Brain pericyte (primary cell): ENCODE measurements at regions not wholly inside any gene's neighbourhood (a gene's known extent, or its start where the extent isn't known, plus 50 kb on each side); places are given as distances from the start of the nearest gene placed in this dataset.
"Not testable (repeated sequence)": the region's sequence is repeated elsewhere in the genome, so short reads cannot be mapped to it uniquely, and the experiment has no call there.

ENCODE experiments used
- DNase-seq: peaks from one replicate; pipeline ENCODE4 v3.0.0-alpha.2; 2012; ENCODE audit warnings: low read depth, low spot score

DNA sequence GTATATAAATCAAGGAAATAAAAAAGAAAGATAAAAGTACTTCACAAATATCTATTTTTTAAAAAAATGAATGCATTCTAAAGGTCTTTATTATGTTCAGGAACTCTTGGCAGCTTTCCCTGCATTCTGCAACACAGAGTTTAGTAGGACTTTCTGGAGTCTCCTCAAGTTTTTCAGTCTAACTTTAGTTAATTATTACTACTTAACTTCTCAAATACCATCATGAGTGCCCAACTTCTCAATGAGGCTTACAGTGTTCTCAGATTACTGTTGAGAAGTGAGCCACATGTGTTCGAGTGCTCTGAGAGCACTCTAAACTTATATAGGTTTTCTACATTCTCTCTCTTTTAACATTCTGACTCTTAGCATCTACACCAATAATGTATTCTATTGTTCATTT is 1852.9 kb upstream of the PCDH10 start:
- no peak for DNase-seq

DNA sequence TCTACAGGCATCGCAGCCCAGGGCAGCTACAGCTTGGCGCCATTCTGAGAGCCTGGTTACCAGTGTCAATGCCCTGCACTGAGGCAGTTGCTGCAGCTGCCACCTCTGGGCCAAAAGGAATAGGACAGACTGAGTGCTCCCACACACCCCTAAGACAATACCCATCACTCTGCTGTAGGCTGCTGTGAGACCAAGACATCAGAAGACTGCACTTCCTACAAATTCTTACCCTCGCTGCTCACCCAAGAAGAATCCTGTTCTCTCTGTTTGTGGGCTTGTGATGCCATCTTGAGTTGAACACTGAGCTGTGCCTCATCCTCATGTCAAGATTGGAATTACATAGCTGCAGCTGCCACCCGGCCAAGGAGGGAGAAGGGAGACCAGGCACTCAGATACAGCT is 1847.0 kb upstream of the PCDH10 start:
- no peak for DNase-seq

DNA sequence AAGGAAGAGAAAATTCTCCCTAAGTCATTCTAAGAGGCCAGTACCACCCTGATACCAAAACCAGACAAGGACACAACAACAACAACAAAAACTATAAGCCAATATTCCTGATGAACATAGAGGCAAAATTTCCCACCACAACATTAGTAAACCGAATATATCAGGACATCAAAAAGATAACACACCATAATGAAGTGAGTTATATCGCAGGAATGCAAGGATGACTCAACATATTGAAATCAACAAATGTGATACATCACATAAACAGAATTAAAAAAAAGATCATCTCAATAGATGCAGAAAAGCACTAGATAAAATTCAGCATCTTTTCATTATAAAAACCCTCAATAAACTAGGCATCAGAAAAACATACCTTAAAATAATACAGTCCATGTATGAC is 1844.4 kb upstream of the PCDH10 start:
- DNase-seq: no peak

DNA sequence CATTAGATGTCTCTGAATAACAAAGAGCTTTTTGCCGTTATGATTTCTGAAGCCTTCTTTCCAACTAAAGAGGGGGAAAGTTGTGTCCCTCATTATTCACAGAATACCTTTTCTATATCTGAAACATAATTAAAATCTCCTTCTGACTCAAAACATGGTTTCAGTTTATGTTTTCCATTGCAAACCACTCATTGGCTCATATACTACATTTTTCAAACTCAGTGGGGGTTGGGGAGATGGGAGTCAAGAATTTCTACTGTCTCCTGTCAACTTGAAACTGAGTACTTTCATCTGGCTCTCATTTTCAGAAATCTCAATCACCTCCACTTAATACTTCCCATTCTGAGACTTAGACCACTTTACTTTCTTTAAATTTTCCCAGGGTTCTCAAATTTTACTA is 1839.5 kb upstream of the PCDH10 start:
- DNase-seq: no peak

DNA sequence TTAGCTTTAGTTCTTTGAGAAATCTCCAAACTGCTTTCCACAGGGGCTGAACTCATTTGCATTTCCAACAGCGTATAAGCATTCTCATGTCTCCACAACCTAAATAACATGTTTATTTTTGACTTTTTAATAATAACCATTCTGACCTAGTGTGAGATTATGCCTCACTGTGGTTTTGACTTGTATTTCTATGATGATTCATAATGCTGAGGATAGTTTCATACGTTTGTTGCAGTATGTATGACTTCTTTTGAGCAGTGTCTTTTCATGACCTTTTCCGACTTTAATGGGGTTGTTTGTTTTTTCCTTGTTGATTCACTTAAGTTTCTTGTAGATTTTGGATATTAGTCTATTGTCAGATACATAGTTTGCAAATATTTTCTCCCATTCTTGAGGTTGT is 1833.0 kb upstream of the PCDH10 start:
- DNase-seq: no peak

DNA sequence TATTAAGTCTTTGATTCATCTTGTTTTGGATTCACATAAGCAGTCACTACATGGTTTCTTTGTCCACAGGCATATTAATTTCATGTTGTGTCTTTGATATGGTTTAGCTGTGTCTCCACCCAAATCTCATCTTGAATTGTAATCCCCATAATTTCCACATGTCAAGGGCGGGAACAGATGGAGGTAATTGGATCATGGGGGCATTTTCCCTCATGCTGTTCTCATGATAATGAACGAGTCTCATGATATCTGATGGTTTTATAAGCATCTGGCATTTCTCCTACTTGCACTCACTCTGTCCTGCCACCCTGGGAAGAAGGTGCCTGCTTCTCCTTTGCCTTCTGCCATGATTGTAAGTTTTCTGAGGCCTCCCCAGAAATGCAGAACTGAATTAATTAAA is 1811.2 kb upstream of the PCDH10 start:
- no peak for DNase-seq

DNA sequence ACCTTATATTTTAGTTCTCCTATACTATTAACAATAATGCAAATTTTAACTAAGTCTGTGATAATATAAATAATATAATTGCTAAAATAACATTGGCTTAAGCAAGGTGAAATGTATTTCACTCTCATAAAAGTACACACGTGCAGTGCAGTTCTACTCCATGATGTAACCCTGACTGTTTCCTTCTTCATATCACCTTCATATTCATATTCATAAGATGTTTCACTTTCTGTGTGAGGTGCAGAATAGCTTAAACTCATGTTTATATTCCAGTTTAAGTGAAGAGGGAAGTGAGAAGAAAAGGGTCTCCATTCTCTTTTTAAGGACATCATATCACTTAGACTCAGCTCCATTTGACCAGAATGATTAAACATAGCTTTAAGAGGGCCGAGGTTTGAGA is 1810.0 kb upstream of the PCDH10 start:
- DNase-seq: no peak

DNA sequence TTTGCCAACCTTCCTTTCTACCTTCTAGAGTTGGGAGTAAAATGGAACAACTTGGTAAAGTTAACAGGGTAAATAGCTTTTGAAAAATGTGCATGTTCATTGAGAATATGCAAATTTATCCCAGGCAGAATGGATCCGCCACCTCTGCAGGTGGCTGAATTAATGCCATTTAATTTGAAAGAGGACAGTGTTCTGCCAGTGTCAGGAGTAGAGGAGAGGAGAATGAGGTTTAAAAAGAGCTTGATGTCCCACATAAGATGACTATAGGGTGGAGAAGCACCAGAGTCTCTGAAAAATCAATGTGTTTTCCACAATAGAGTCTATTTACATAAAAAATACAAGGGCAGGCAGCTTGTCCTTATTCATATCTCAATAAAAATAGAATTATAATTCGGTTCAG is 1804.3 kb upstream of the PCDH10 start:
- DNase-seq: no peak

DNA sequence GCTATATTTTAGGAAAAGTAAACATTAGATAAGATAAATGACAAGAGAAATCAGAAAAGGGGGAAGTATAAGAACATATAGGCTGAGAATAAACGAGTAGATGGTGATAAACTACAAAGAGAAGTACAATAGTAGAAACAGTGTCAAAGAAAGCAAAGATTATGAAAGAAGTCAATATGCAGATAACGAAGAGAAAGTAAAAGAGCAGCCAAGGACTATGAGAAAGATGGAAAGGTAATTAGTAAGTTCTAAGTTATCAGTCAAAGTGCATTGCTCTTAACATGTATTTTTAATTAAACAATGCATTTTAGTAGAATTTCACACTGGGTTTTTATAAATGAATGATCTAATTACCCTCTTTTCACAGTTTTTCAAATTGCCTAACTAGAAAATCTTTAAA is 1801.3 kb upstream of the PCDH10 start:
- DNase-seq: no peak

DNA sequence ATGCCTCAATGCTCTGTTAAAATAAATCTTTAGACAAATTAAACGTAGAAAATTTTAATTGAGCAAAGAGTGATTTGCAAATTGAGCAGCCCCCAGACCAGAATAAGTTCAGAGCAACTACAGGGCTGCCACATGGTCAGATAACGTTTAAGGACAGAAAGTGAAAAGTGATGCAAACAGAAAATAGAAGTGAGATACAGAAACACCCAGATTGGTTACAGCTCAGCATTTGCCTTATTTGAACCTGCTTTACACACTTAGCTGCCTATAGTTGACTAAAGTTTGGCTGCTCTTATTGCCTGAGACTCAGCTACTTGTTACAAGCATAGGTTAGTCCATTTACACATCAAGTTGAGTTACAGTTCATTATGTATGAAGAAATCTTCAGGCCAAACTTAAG is 1800.8 kb upstream of the PCDH10 start:
- DNase-seq: no peak

DNA sequence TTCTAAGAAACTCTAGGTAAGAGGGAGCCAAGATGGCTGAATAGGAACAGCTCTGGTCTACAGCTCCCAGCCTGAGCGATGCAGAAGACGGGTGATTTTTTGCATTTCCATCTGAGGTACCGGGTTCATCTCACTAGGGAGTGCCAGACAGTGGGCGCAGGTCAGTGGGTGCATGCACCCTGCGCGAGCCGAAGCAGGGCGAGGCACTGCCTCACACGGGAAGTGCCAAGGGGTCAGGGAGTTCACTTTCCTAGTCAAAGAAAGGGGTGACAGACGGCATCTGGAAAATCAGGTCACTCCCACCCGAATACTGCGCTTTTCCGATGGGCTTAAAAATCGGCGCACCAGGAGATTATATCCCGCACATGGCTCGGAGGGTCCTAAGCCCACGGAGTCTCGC is 1796.7 kb upstream of the PCDH10 start:
- DNase-seq: not testable (repeated sequence)

DNA sequence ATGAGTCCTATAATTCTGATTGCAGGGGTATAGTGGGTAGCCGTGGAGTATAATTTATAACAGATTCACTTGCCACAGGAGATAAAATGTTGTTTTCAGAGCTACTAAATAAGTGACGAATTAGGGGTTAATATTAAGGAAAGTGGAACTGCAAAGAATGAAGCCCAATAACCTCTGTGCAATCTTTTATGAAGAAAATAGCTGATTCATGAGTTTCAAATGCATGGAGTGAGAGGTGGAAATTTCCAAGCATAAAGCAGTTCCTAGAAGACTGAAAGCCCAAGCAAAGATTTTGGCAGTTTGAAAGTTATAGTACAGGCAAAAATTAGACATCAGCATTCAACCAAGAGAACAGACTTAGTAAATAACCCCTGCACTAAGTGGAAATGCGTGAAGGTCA is 1782.4 kb upstream of the PCDH10 start:
- no peak for DNase-seq

DNA sequence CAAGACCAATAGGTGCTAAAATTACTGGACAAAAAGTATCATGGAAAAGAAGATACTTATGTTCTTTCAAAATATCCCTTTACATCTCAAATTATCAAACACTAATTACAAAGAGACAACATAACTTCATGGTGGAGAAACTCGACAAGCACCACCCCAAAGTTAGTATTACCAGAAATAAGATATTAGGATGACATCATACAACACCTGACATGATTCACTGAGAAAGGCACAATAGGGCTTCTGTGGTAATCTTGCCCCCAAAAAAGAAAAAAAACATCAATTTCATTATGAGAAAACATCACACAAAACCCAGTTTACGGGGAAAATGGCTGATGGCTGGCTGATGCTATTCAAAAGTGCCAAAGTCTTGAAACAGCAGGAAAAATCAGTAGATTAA is 1781.7 kb upstream of the PCDH10 start:
- no peak for DNase-seq

DNA sequence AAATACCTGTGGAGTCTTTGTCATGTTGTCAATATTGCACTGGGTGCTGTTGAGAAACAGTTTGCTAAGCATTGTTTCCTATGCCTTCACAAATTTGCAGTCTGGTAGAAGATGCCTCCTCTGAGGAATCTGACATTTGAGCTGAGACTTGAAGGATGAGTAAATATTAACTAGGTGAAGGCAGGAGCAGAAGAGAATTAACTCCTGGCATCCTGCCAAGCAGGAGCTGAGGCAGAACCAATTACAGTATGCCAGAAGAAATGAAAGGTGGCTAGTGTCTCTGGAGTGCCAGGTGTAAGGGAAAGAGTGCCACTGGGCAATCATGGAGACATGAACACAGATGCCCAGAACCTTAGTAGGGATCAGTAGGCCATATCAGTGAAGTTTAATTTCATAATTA is 1778.2 kb upstream of the PCDH10 start:
- no peak for DNase-seq

DNA sequence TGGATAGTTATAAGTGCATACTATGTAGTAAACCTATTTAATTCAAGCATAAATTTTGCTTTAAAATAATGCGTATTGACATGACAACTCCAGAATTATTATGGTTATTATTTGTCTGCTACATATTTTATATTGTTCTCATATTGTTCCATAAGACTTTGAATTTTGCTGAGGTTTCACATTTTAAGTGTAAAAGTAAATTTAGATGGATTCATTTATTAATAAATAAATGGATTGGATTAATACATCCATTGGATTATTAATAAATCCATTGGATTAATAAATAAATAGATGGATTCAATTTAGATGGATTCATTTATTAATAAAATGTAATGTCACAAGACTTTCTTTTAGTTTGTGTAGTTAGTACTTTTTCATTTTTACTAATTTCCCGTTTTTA is 1768.0 kb upstream of the PCDH10 start:
- no peak for DNase-seq

DNA sequence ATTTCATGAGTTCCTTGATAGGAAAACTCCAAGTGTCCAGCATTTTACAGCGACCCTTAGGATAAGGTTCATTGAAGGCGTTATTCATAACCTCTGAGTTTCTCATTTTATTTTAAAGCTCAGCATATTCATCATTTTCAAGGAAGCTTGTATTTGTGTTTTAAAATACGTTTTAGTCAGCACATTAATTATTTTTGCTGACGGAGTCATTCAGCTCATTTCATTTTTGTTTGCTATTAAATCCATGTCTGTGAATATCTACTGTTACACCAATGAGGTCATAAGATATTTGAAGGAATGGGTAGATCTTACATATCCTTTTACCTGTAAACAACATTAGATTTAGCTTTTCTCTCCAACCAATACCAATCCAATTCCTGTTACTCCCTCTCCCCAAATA is 1766.3 kb upstream of the PCDH10 start:
- no peak for DNase-seq

DNA sequence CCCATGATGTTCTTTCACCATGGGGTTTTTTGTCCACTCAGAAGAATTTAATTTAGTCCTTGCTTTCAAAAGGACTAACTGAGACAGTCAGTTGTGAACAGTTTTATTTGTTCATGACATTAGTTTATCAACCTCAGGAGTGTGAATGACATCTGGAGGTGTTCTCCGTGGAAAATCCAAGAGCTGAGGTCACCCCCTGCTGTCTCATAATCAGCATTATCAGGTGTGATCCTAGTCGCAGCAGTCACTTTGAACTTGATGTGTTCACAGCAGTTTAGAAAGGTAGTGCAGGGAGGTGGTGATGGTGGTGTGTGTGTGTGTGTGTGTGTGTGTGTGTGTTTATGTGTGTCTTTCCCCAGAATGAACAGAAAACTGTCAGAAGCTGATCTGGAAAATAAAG is 1760.8 kb upstream of the PCDH10 start:
- DNase-seq: no peak

DNA sequence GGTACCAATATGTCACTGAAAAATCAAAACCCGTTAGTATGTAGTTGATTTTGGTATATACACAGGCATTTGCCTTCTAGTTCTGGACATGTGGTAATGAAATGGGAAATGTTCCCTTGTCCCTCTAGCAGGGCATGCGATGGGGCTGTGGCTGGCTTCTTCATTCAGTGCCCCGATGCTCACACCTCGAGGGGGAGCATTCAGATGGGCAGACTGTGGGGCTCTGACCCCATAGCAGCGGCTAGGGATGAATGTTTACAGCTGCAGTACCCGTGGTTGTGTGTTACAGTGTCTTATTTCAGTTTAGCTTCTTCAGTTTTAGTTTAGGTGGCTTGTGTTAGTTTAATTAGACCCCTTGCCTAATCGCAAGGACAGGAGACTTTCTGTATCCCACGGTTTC is 1741.0 kb upstream of the PCDH10 start:
- no peak for DNase-seq

DNA sequence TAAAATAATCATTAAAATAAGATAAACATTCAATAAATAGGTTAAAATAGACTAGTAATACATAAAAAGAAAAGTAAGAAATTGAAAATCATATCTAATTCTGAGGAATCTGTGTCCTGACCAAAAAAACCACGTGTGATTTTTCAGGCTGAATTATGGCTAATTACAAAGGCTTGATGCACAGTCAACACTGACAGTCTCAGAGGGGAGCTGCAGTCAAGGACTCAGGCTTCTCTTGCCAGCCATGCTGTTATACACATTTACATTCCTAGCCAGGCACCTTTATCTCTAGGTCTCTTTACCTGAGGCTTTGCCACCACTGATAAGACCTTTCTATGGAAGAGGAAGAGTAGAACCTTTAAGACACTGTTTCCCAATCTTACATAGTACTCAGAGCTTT is 1737.7 kb upstream of the PCDH10 start:
- no peak for DNase-seq

DNA sequence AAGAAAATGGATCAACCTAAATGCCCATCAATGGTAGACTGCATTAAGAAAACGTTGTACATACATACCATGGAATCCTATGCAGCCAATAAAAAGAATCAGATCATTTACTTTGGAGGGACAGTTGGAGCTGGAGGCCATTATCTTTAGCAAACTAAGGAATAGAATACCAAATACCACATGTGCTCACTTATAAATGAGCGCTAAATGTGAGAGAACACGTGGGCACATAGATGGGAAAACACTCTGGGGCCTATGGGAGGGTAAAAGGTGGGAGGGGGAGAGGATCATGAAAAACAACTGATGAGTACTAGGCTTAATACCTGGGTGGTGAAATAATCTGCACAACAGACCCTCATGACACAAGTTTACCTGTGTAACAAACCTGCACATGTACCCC is 1729.9 kb upstream of the PCDH10 start:
- no peak for DNase-seq

DNA sequence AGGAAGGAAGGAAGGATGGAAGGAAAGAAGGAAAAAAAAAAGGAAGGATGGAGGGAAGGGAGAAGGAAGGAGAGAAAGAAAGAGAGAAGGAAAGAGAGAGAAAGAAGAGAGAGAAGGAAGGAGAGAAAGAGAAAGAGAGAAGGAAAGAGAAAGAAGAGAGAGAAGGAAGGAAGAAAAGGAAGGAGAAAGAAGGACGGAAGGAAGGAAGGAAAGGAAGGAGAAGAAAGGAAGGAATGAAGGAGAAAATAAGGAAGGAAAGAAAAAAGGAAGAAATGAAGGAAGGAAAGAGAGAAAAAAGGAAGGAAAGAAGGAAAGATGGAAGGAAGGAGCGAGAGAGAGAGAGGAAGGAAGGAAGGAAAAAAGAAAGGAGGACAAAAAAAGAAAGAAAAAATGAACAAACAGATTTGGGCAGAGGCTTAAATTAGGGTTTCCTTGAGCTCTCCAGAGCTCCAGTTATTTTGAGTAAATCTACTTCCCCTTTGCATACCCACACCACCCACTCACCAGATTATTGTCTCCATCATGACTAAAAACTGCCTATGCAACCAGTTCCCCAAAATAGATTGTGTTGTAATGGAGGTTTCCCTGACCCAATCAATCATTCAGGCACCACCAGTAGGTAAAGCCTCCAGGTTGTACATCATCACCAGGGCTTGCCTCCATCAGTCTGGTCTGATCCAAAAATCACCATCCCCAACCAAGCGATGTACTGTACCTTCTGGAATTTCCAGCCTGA is 1722.9 kb upstream of the PCDH10 start:
- no peak for DNase-seq

DNA sequence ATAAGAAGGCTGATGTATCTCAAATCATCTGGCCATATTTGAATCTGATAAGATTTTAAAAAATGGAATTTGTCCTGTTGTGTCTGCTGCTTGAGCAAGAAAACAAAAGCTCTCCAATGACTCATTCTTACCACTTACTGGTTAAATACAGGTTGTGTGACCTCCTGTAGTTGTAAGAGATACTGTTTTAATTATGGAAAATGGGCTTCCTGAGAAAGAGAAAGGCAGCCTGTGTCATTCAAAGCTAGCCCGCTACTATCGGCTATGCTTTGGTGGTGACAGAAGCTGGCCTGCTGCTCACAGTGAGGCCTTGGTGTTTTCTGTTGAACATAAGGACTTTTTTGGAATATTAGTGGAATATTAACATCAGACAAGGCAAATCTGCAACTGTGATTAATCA is 1722.1 kb upstream of the PCDH10 start:
- no peak for DNase-seq

DNA sequence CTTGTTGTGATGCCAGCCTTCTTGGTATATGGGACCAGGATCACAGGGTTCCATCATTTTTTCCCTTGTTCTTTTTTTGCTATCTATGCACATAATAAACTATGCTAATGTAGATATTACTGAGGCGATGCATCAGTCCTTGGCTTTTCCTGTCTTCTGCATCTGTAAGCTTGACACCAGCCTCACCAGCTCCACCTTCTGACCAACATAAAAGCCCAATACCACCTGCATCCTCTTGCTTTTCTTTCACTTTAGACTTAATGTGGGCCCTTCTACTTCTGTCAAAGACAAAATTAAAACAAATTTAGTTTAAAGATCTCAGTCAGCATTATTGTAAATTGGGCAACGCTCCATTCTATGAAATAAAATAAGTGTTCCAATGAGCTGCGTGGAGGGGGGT is 1718.8 kb upstream of the PCDH10 start:
- DNase-seq: no peak

DNA sequence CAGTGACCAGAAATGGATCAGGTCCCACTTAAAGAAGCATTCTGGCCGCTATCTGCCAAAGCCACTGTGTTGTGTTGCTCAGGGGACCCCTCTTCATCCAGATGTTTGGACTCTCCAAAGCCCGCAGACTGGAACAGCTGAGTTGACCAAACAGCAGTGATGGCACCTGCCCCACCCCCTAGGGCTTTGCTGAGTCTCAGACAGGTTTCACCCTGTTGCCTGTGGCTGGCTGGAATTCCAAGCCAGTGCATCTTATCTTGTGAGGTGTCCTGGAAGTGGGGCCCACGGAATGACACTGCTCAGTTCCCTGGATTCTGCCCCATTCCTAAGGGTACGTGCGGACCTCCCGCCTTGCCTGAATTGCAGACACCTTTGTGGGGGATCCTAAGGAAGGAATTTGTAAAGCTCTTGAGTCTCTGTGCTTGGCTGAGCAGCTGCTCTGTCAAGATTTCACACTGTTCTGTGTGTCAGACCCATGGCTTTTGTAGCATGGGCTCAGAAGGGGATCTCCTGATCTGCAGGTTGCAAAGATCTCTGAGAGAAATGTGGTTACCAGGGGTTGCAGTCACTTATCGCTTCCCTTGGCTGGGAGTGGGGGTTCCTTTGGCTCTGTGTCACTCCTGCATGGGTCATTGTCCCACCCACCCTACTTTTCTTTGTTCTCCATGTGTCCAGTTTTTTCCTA is 1707.9 kb upstream of the PCDH10 start:
- no peak for DNase-seq
